ENCODE measurements at regions not wholly inside any gene's neighbourhood (a gene's known extent, or its start where the extent isn't known, plus 50 kb on each side); places are given as distances from the start of the nearest gene placed in this dataset.
"Not testable (repeated sequence)": the region's sequence is repeated elsewhere in the genome, so short reads cannot be mapped to it uniquely, and the experiment has no call there.

GRCh38 chr1:181172082-181172481, 83.6 kb downstream of the IER5 start:
- no peak for DNase-seq (ENCODE audit: low spot score)

GRCh38 chr1:181173761-181174447, 85.4 kb downstream of the IER5 start:
- DNase-seq (ENCODE audit: low spot score): no peak

- no peak for DNase-seq (ENCODE audit: low spot score)
These were observed 86.4 kb downstream of the IER5 start for GRCh38 chr1:181174861-181175260.

GRCh38 chr1:181175356-181175910, 86.9 kb downstream of the IER5 start:
- no peak for DNase-seq (ENCODE audit: low spot score)

GRCh38 chr1:181175955-181176354, 87.5 kb downstream of the IER5 start:
- DNase-seq (ENCODE audit: low spot score): no peak

GRCh38 chr1:181178241-181178879, 89.9 kb downstream of the IER5 start:
- DNase-seq (ENCODE audit: low spot score): no peak

GRCh38 chr1:181179279-181179986, 90.9 kb downstream of the IER5 start:
- no peak for DNase-seq (ENCODE audit: low spot score)

- no peak for DNase-seq (ENCODE audit: low spot score)
These were observed 91.5 kb downstream of the IER5 start for GRCh38 chr1:181179987-181180365.

- no peak for DNase-seq (ENCODE audit: low spot score)
These were observed 92.0 kb downstream of the IER5 start for GRCh38 chr1:181180407-181181031.

- no peak for DNase-seq (ENCODE audit: low spot score)
These were observed 93.5 kb downstream of the IER5 start for GRCh38 chr1:181181792-181182585.

GRCh38 chr1:181184621-181185020, 96.1 kb downstream of the IER5 start:
- DNase-seq (ENCODE audit: low spot score): no peak

GRCh38 chr1:181185461-181185860, 97.0 kb downstream of the IER5 start:
- DNase-seq (ENCODE audit: low spot score): no peak

GRCh38 chr1:181186133-181186532, 97.6 kb downstream of the IER5 start:
- not testable (repeated sequence) for DNase-seq (ENCODE audit: low spot score)

- no peak for DNase-seq (ENCODE audit: low spot score)
These were observed 99.0 kb downstream of the IER5 start for GRCh38 chr1:181187337-181188126.

GRCh38 chr1:181189245-181189644, 100.7 kb downstream of the IER5 start:
- no peak for DNase-seq (ENCODE audit: low spot score)

- peak; percentile 54 for DNase-seq (ENCODE audit: low spot score)
These were observed 101.3 kb downstream of the IER5 start for GRCh38 chr1:181189691-181190363.

- no peak for DNase-seq (ENCODE audit: low spot score)
These were observed 102.0 kb downstream of the IER5 start for GRCh38 chr1:181190364-181191035.

GRCh38 chr1:181191494-181192040, 103.1 kb downstream of the IER5 start:
- no peak for DNase-seq (ENCODE audit: low spot score)

GRCh38 chr1:181192316-181192715, 103.8 kb downstream of the IER5 start:
- no peak for DNase-seq (ENCODE audit: low spot score)

Measured in hematopoietic multipotent progenitor cell treated with erythropoietin and hydrocortisone succinate and interleukin-3 and kit ligand, for 15 days (in vitro differentiated cells).